Stimulated activated naive B cell treated with anti-CD40 and anti-IgM and Interleukin-4, amounts not matched to agents 10 μg/mL and 1 μg/mL and 100 μg/mL, for 72 hours (primary cell): ENCODE measurements at regions not wholly inside any gene's neighbourhood (a gene's known extent, or its start where the extent isn't known, plus 50 kb on each side); places are given as distances from the start of the nearest gene placed in this dataset.
"Not testable (repeated sequence)": the region's sequence is repeated elsewhere in the genome, so short reads cannot be mapped to it uniquely, and the experiment has no call there.

Experiments used
- ATAC-seq, 2 donors: fragments of 150-1000 bp; cut with Tn5 transposase; replicated peaks; 2 replicates each; pipeline ENCODE4 v1.10.0; 2021; ENCODE audit warnings: moderate library complexity in 1 of 2
- DNase-seq: peaks from one replicate; pipeline ENCODE4 v3.0.0; 2021
- H3K27ac Mint-ChIP-seq: one replicate; pipeline ENCODE4 v1.8.0; 2022; ENCODE audit warnings: mild to moderate bottlenecking, mixed read lengths
- H3K27me3 Mint-ChIP-seq, 2 donors: one replicate each; pipeline ENCODE4 v1.8.0; 2022; ENCODE audit warnings: mixed read lengths in 2 of 2
- H3K36me3 Mint-ChIP-seq, 2 donors: one replicate each; pipeline ENCODE4 v1.8.0; 2022; ENCODE audit warnings: mixed read lengths in 2 of 2, mild to moderate bottlenecking in 1 of 2
- H3K4me1 Mint-ChIP-seq, 2 donors: one replicate each; pipeline ENCODE4 v1.8.0; 2022; ENCODE audit warnings: mixed read lengths in 2 of 2, mild to moderate bottlenecking in 1 of 2
- H3K4me3 Mint-ChIP-seq, 2 donors: one replicate each; pipeline ENCODE4 v1.8.0; 2022; ENCODE audit warnings: mild to moderate bottlenecking in 2 of 2, mixed read lengths in 2 of 2, moderate library complexity in 1 of 2
- H3K9me3 Mint-ChIP-seq, 2 donors: one replicate each; pipeline ENCODE4 v1.8.0; 2022; ENCODE audit warnings: mixed read lengths in 2 of 2, mild to moderate bottlenecking in 1 of 2

DNA sequence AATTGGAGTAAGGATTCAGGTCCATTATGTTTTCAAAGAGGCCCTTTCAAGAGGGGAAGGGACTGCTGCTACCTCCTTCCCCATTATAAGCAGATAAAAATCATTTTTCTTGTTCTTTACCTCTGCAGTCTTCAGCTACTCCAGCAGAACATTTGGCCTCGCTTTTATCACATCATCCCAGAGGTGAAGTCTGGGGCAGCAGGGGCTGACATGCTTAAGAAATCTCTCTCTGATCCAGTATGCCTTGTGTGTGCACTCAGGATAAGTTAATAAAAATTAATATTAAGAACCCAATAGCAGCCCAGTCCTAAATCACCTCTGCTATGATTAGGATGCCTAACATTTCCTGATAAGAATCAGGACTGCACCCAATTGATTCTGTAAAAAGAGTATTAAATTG, 306.9 kb upstream of the NREP start:
- DNase-seq (no peak), ATAC-seq (no peak)
- Mint-ChIP-seq H3K4me1 (no peaks in the 10 kb centered on the region), H3K4me3 (no peak overlapping the region), H3K9me3 (no peaks in the 10 kb centered on the region), H3K27me3 (peaks cover 0 to 7% of the 10 kb centered on the region in 2 donors), H3K36me3 (no peaks in the 10 kb centered on the region), H3K27ac (no peak overlapping the region)

- no peak overlapping the region for H3K27ac Mint-ChIP-seq
- ATAC-seq, result no peak
- no peak overlapping the region for H3K4me3 Mint-ChIP-seq
- H3K4me1 Mint-ChIP-seq, result no peaks in the 10 kb centered on the region
- DNase-seq, result no peak
- H3K9me3 Mint-ChIP-seq, result no peaks in the 10 kb centered on the region
- H3K36me3 Mint-ChIP-seq, result no peaks in the 10 kb centered on the region
- H3K27me3 Mint-ChIP-seq, result peaks cover 0 to 7% of the 10 kb centered on the region in 2 donors
Measured at GRCh38 chr5:112063191-112063590, 306.2 kb upstream of the NREP start.

GRCh38 chr5:112062181-112062580, 305.2 kb upstream of the NREP start:
- ATAC-seq, result no peak
- H3K4me1 Mint-ChIP-seq, result no peaks in the 10 kb centered on the region
- no peak overlapping the region for H3K4me3 Mint-ChIP-seq
- no peak for DNase-seq
- H3K36me3 Mint-ChIP-seq, result no peaks in the 10 kb centered on the region
- no peak overlapping the region for H3K27ac Mint-ChIP-seq
- H3K9me3 Mint-ChIP-seq, result no peaks in the 10 kb centered on the region
- peaks cover 1 to 8% of the 10 kb centered on the region in 2 donors for H3K27me3 Mint-ChIP-seq

DNA sequence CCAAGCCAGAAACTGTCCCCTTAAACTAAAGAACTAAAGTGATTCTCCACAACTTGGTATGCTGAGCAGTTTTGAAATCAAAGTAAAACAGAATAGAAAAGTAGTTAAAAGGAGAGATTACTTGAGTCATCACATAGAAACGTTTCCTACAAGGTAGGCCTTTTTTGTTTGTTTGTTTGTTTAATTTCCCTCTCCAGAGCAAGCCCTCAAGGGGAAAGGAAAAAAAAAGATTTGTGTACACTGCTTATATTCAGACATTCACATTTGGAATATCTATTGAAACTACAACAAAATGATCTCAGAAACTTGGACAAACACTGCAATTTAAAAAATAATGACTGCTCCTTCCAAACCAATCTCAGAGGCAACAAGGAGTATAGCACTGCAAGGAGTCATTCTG, 304.7 kb upstream of the NREP start:
- no peak for DNase-seq

DNA sequence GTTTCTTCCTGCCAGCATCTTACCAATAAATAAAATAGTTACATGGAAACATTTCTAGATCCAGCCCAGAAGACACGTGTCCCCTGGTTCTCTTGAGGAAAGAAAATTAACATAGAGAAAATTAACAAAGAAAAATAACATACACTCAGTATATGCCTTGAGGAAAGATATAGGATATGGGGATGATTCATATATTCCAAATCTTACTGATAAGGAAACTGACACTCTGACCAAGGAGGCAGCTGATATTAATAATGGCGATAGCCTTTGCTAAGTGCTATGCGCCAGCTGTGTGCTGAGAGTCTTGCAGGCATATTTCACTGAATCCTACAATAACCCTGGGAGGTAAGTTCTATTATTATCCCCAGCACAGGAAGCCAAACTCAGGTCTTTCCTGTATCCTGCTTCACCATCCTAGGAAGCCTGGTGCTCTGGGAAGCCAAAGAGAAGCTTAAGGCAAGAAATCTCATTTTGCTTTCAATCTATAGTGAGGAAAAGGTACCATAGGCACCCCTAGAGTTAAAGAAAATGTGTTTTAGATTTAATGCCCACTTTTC, 302.7 kb upstream of the NREP start:
- H3K9me3 Mint-ChIP-seq, result peaks cover 8 to 15% of the 10 kb centered on the region in 2 donors
- peaks cover 0 to 4% of the 10 kb centered on the region in 2 donors for H3K36me3 Mint-ChIP-seq
- H3K4me3 Mint-ChIP-seq, result no peak overlapping the region
- DNase-seq, result no peak
- H3K27ac Mint-ChIP-seq, result no peak overlapping the region
- H3K27me3 Mint-ChIP-seq, result peaks cover 15 to 30% of the 10 kb centered on the region in 2 donors
- ATAC-seq, result no peak
- H3K4me1 Mint-ChIP-seq, result no peaks in the 10 kb centered on the region

More for the DNA sequence above, 304.7 kb upstream of the NREP start:
- Mint-ChIP-seq H3K9me3 (no peaks in the 10 kb centered on the region), H3K36me3 (no peaks in the 10 kb centered on the region), H3K27ac (no peak overlapping the region), H3K27me3 (peaks cover 5 to 12% of the 10 kb centered on the region in 2 donors), H3K4me1 (no peaks in the 10 kb centered on the region), H3K4me3 (no peak overlapping the region)
- ATAC-seq, result no peak

DNA sequence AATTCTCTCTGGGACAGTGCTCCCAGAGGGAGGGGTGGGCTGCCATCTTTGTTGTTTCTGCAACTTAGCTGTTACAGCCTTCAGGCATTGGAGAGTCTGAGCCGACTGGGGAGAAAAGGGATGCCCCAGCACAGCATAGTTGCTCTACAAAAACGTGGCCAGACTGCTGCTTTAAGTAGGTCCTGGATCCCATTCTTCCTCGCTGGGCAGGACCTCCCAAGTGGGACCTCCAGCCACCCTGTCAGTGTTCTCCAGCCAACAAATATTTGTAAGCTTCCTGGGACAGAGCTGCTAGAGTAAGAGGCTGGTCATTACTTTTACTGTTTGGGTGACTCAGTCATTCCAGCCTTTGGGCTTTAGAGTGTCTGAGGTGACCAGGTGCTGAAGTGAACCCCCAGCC, 292.7 kb upstream of the NREP start:
- H3K4me1 Mint-ChIP-seq, result no peaks in the 10 kb centered on the region
- peaks cover 1 to 4% of the 10 kb centered on the region in 2 donors for H3K27me3 Mint-ChIP-seq
- ATAC-seq (no peak), DNase-seq (no peak)
- H3K27ac Mint-ChIP-seq, result no peak overlapping the region
- peaks cover 0 to 3% of the 10 kb centered on the region in 2 donors for H3K36me3 Mint-ChIP-seq
- peaks cover 9% of the 10 kb centered on the region in 2 donors for H3K9me3 Mint-ChIP-seq
- H3K4me3 Mint-ChIP-seq, result no peak overlapping the region

DNA sequence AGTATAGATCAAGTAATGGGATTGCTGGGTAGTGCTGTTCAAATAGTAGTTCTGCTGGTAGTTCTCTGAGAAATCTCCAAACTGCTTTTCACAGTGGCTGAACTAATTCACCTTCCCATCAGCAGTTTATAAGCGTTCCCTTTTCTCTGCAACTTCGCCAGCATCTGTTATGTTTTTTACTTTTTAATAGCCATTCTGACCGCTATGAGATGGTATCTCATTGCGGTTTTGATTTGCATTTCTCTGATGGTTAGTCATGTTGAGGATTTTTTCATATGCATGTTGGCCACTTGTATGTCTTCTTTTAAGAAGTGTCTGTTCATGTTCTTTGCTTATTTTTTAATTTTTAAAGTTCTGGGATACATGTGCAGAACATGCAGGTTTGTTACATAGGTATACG, 279.2 kb upstream of the NREP start:
- no peak overlapping the region for H3K4me3 Mint-ChIP-seq
- H3K27me3 Mint-ChIP-seq, result no peaks in the 10 kb centered on the region
- no peaks in the 10 kb centered on the region for H3K4me1 Mint-ChIP-seq
- no peak for ATAC-seq
- no peak overlapping the region for H3K27ac Mint-ChIP-seq
- H3K9me3 Mint-ChIP-seq, result peaks cover 0 to 4% of the 10 kb centered on the region in 2 donors
- no peaks in the 10 kb centered on the region for H3K36me3 Mint-ChIP-seq
- no peak for DNase-seq

- Mint-ChIP-seq H3K36me3 (no peaks in the 10 kb centered on the region), H3K27me3 (no peaks in the 10 kb centered on the region), H3K4me1 (no peaks in the 10 kb centered on the region), H3K9me3 (peaks cover 0 to 4% of the 10 kb centered on the region in 2 donors), H3K4me3 (no peak overlapping the region), H3K27ac (no peak overlapping the region)
- no peak for DNase-seq
- no peak for ATAC-seq
Measured at GRCh38 chr5:112034421-112034979, 277.5 kb upstream of the NREP start.

- H3K27me3 Mint-ChIP-seq, H3K36me3 Mint-ChIP-seq, H3K9me3 Mint-ChIP-seq, DNase-seq, ATAC-seq, H3K27ac Mint-ChIP-seq, H3K4me1 Mint-ChIP-seq, H3K4me3 Mint-ChIP-seq: not testable (repeated sequence)
Measured at GRCh38 chr5:112026879-112027278, 269.9 kb upstream of the NREP start.

DNA sequence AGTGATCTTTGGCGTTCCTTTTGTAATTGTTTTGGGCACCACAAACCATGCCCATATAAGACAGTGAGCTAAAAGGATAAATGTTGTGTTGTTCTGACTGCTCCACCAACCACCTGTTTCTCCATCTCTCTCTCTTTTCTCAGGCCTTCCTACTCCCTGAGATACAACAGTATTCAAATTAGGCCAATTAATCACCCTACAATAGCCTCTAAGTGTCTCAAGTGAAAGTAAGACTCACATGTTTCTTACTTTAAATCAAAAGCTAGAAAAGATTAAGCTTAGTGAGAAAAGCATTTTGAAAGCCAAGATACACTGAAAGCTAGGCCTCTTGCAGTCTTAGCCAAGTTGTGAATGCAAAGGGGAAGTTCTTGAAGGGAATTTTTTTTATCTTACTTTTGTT, 268.8 kb upstream of the NREP start:
- ATAC-seq, result no peak
- H3K27me3 Mint-ChIP-seq, result no peaks in the 10 kb centered on the region

DNA sequence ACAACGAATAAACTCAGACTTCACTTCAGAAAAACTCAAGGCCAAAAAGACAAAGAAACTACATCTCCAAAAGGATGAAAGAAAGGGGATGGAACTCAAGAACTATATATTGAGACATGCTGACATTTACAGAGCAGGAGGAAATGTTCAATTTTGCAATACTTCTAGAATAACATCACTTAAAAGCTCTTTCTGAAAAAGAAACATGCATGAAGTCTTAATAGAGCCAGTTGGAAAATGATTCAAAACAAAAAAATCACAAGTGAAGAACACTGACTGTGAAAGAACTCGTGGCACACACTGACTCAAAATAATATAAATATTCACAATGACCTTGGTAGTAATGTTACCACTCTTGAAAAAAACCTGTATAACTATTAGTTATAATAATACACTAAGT, 267.8 kb upstream of the NREP start:
- Mint-ChIP-seq H3K4me3 (no peak overlapping the region), H3K27me3 (no peaks in the 10 kb centered on the region), H3K36me3 (no peaks in the 10 kb centered on the region), H3K9me3 (no peaks in the 10 kb centered on the region), H3K4me1 (no peaks in the 10 kb centered on the region), H3K27ac (no peak overlapping the region)
- DNase-seq (no peak), ATAC-seq (no peak)

More for the DNA sequence above, 268.8 kb upstream of the NREP start:
- Mint-ChIP-seq H3K36me3 (no peaks in the 10 kb centered on the region), H3K27ac (no peak overlapping the region), H3K4me1 (no peaks in the 10 kb centered on the region), H3K9me3 (no peaks in the 10 kb centered on the region), H3K4me3 (no peak overlapping the region)
- DNase-seq, result no peak

- Mint-ChIP-seq H3K27ac (no peak overlapping the region), H3K36me3 (no peaks in the 10 kb centered on the region), H3K4me3 (no peak overlapping the region), H3K4me1 (no peaks in the 10 kb centered on the region), H3K27me3 (no peaks in the 10 kb centered on the region), H3K9me3 (no peaks in the 10 kb centered on the region)
- DNase-seq, result no peak
- ATAC-seq, result no peak
Measured at GRCh38 chr5:112024221-112024620, 267.2 kb upstream of the NREP start.

DNA sequence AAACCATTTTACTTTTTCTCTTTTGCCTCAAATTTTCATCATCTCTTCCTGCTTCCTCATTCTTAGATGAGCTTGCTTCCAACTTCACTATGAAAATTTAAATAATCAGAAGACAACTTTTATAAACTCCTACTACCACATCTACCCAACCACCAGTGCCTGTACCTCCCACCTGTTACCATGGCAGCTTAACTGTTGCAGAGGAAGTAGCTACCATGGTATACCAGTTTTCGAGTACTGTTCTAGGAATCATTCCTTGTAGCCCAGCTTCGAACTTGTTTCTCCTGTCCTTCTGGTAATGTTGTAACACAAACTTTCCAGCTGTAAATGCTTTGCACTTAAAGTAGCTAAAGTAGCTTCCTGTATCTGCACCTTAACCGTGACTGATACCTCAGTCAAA, 266.8 kb upstream of the NREP start:
- Mint-ChIP-seq H3K4me3 (no peak overlapping the region), H3K4me1 (no peaks in the 10 kb centered on the region), H3K27ac (no peak overlapping the region), H3K27me3 (no peaks in the 10 kb centered on the region), H3K9me3 (no peaks in the 10 kb centered on the region), H3K36me3 (no peaks in the 10 kb centered on the region)
- DNase-seq (no peak), ATAC-seq (no peak)

DNA sequence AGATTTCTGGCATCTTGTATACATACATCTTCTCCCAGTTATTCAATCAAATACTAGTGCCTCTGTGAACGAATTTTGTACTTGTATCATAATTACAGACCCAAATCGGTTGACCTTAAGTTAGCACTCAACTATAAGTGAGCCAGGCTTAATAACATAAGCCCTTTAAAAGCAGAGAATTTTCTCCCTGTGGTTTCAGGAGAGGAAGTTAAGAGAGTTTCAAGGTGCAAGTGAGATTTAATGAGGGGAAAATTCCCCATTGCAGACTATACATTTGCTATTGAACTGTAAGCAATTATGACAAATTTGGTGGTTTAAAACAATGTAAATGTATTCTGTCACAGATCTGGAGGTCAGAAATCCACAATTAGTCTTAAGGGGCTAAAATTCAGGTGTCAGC, 261.9 kb upstream of the NREP start:
- Mint-ChIP-seq H3K27ac (no peak overlapping the region), H3K36me3 (no peaks in the 10 kb centered on the region), H3K27me3 (peaks cover 0 to 3% of the 10 kb centered on the region in 2 donors), H3K9me3 (no peaks in the 10 kb centered on the region), H3K4me1 (no peaks in the 10 kb centered on the region), H3K4me3 (no peak overlapping the region)
- ATAC-seq, result no peak
- DNase-seq, result no peak

DNA sequence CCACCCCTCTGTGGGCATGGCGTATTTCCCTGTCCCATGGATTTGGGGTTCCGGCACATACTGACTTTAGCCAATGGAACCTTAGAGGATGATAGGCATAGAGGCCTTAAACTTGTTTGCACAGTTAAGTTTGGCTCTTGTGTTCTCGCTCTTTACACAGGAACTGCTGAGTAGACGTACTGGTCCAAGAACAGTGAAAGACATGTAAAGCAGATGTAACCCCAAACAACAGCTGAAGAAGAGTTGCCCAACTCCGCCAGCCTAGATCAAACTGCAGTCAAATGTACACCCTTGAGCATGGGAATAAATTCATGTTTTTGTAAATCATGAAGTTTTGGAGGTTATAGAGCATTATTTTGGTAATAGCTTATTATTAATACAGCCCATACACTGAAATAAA, 260.0 kb upstream of the NREP start:
- Mint-ChIP-seq H3K36me3 (no peaks in the 10 kb centered on the region), H3K27me3 (peaks cover 0 to 3% of the 10 kb centered on the region in 2 donors), H3K9me3 (no peaks in the 10 kb centered on the region), H3K4me1 (no peaks in the 10 kb centered on the region), H3K27ac (no peak overlapping the region), H3K4me3 (no peak overlapping the region)
- no peak for DNase-seq
- no peak for ATAC-seq
